HPDE6-E6E7 (cell line): ENCODE measurements at regions not wholly inside any gene's neighbourhood (a gene's known extent, or its start where the extent isn't known, plus 50 kb on each side); places are given as distances from the start of the nearest gene placed in this dataset.
"Not testable (repeated sequence)": the region's sequence is repeated elsewhere in the genome, so short reads cannot be mapped to it uniquely, and the experiment has no call there.

Source experiments
- DNase-seq: peaks from one replicate; pipeline ENCODE4 v3.0.0; 2011; ENCODE audit warnings: missing footprints; ENCODE audit errors: extremely low spot score

- DNase-seq = no peak
Observed at GRCh38 chr3:72085036-72085435, 300.1 kb upstream of the PROK2 start.

GRCh38 chr3:72082776-72083462 is 298.0 kb upstream of the PROK2 start:
- DNase-seq = no peak

- DNase-seq = no peak
Observed at GRCh38 chr3:72082186-72082715, 297.3 kb upstream of the PROK2 start.

GRCh38 chr3:72081471-72082185 is 296.7 kb upstream of the PROK2 start:
- no peak for DNase-seq

- DNase-seq = no peak
Observed at GRCh38 chr3:72080800-72081199, 295.9 kb upstream of the PROK2 start.

GRCh38 chr3:72080095-72080494 is 295.1 kb upstream of the PROK2 start:
- no peak for DNase-seq

GRCh38 chr3:72079369-72079872 is 294.5 kb upstream of the PROK2 start:
- no peak for DNase-seq

- no peak for DNase-seq
Observed at GRCh38 chr3:72078676-72079368, 293.9 kb upstream of the PROK2 start.

GRCh38 chr3:72077473-72078259 is 292.7 kb upstream of the PROK2 start:
- DNase-seq = no peak

- DNase-seq = not testable (repeated sequence)
Observed at GRCh38 chr3:72075848-72076247, 290.9 kb upstream of the PROK2 start.

- DNase-seq = no peak
Observed at GRCh38 chr3:72071624-72072023, 286.7 kb upstream of the PROK2 start.

GRCh38 chr3:72070005-72070404 is 285.1 kb upstream of the PROK2 start:
- no peak for DNase-seq

GRCh38 chr3:72069543-72069942 is 284.6 kb upstream of the PROK2 start:
- DNase-seq = no peak

- DNase-seq = no peak
Observed at GRCh38 chr3:72068621-72069020, 283.7 kb upstream of the PROK2 start.

GRCh38 chr3:72067721-72068120 is 282.8 kb upstream of the PROK2 start:
- no peak for DNase-seq

GRCh38 chr3:72065872-72066641 is 281.1 kb upstream of the PROK2 start:
- DNase-seq = no peak

- DNase-seq = no peak
Observed at GRCh38 chr3:72065236-72065635, 280.3 kb upstream of the PROK2 start.

- not testable (repeated sequence) for DNase-seq
Observed at GRCh38 chr3:72064727-72065126, 279.8 kb upstream of the PROK2 start.

GRCh38 chr3:72062017-72062416 is 277.1 kb upstream of the PROK2 start:
- no peak for DNase-seq

- DNase-seq = no peak
Observed at GRCh38 chr3:72060447-72061034, 275.6 kb upstream of the PROK2 start.
